ENCODE measurements at regions not wholly inside any gene's neighbourhood (a gene's known extent, or its start where the extent isn't known, plus 50 kb on each side); places are given as distances from the start of the nearest gene placed in this dataset.

DNA sequence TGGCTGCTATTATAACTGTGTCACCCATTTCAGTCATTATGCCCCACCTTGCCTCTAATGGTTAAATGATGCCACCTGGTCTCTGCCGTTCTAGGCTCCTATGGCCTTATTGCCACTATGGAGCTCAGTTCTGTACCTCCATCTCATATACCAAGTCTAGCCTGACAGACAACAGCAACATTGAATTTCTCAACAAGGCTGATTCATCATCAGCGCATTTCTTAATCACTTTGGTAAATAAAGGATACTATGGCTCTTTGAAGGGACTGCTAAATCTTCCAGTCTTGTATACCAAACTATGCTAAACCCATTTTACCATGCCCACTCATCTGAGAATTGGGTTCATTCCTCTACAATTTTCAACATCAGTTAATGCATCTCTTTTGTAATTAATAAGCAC lies 784.5 kb upstream of the CELF4 start (continued):
- TF ChIP-seq EGR1 (IDR thresholded peaks at IDR 0.05; ENCODE audit: borderline replicate concordance, low read depth, low read length) (no peak), POLR2AphosphoS5 (IDR thresholded peaks at IDR 0.05; ENCODE audit: low read depth, low read length) (no peak), SRF (IDR thresholded peaks at IDR 0.05; ENCODE audit: low read depth, low read length) (no peak), GTF2F1 (IDR thresholded peaks at IDR 0.05; ENCODE audit: borderline replicate concordance, low read depth, low read length) (no peak), RFX5 (IDR thresholded peaks at IDR 0.05; ENCODE audit: borderline replicate concordance, low read depth, low read length) (no peak), PHF8 (conservative IDR thresholded peaks at IDR 0.05; ENCODE audit: low read depth, low read length) (no peak)

Data from H1 (cell line).